PC-9 (cell line): ENCODE measurements at regions not wholly inside any gene's neighbourhood (a gene's known extent, or its start where the extent isn't known, plus 50 kb on each side); places are given as distances from the start of the nearest gene placed in this dataset.
"Not testable (repeated sequence)": the region's sequence is repeated elsewhere in the genome, so short reads cannot be mapped to it uniquely, and the experiment has no call there.

ENCODE experiments used
- BruUV-seq: library from RNA; stranded (reverse); fragments of 400-500 nt; replicated peaks from 2 replicates; lab custom pipeline; 2021; lab: Mats Ljungman, UMichigan
- CTCF ChIA-PET: fragments of 300-600 bp; sonication (Branson Sonifier 250); formaldehyde crosslinking; loops from one replicate; lab custom pipeline; 2022; ENCODE audit warnings: antibody characterized with exemption; lab: Charles Lee
- POLR2A ChIA-PET: fragments of 300-600 bp; sonication (Branson Sonifier 250); formaldehyde crosslinking; loops from one replicate; lab custom pipeline; 2022; ENCODE audit warnings: antibody characterized with exemption; ENCODE audit not compliant: unreplicated experiment; lab: Charles Lee
- DNase-seq, 2 experiments: peaks; one replicate each; pipeline versions ENCODE4 v3.0.0 to v3.0.0-alpha.2; 2015 to 2022; ENCODE audit warnings: mixed read lengths in 1 of 2
- H2AFZ ChIP-seq: fragments of 200-600 bp; sonication (generic); 2 replicates; pipeline ENCODE4 v1.8.1; 2017; ENCODE audit warnings: antibody characterized with exemption
- H3F3A ChIP-seq: fragments of 200-600 bp; sonication (generic); 2 replicates; pipeline ENCODE4 v1.8.1; 2017; ENCODE audit warnings: antibody characterized with exemption, mild to moderate bottlenecking, low read depth; ENCODE audit not compliant: insufficient read depth
- H3K27ac ChIP-seq: fragments of 200-600 bp; sonication (generic); 2 replicates; pipeline ENCODE4 v1.6.1; 2016; ENCODE audit warnings: mixed run types
- H3K27me3 ChIP-seq: fragments of 200-600 bp; sonication (generic); 2 replicates; pipeline ENCODE4 v1.6.1; 2016; ENCODE audit warnings: low read depth, mixed run types; ENCODE audit not compliant: insufficient read depth
- H3K36me3 ChIP-seq: fragments of 200-600 bp; sonication (generic); 2 replicates; pipeline ENCODE4 v1.6.1; 2016; ENCODE audit warnings: low read depth, mixed run types
- H3K4me1 ChIP-seq: fragments of 200-600 bp; sonication (generic); replicated peaks from 2 replicates; pipeline ENCODE4 v1.6.1; 2016; ENCODE audit warnings: mixed run types; ENCODE audit not compliant: insufficient read depth
- H3K4me2 ChIP-seq: fragments of 200-600 bp; sonication (generic); 2 replicates; pipeline ENCODE4 v1.6.1; 2017; ENCODE audit warnings: mixed run types
- H3K4me3 ChIP-seq: fragments of 200-600 bp; sonication (generic); 2 replicates; pipeline ENCODE4 v1.6.1; 2016; ENCODE audit warnings: mixed run types
- H3K79me2 ChIP-seq: fragments of 200-600 bp; sonication (generic); 2 replicates; pipeline ENCODE4 v1.6.1; 2017; ENCODE audit warnings: low read depth, mixed run types
- H3K9me2 ChIP-seq: fragments of 200-600 bp; sonication (generic); 2 replicates; pipeline ENCODE4 v1.8.1; 2017; ENCODE audit warnings: mild to moderate bottlenecking; ENCODE audit not compliant: insufficient read depth
- H3K9me3 ChIP-seq: fragments of 200-600 bp; sonication (generic); 2 replicates; pipeline ENCODE4 v1.8.1; 2016; ENCODE audit warnings: low read depth; ENCODE audit not compliant: insufficient read depth
- H4K20me1 ChIP-seq: fragments of 200-600 bp; sonication (generic); 2 replicates; pipeline ENCODE4 v1.8.1; 2017; ENCODE audit not compliant: insufficient read depth
- CTCF ChIP-seq: fragments of 200-600 bp; sonication (generic); conservative IDR thresholded peaks from 2 replicates; pipeline ENCODE4 v1.6.1; 2017; ENCODE audit warnings: mixed run types, antibody characterized with exemption, mild to moderate bottlenecking, moderate library complexity
- EZH2 ChIP-seq: fragments of 200-600 bp; sonication (generic); IDR thresholded peaks from 2 replicates; pipeline ENCODE4 v1.8.0; 2017; ENCODE audit warnings: antibody characterized with exemption, low read depth
- intact Hi-C: fragments of 100-400 bp; cut with micrococcal nuclease; formaldehyde crosslinking; loops from one replicate; pipeline ENCODE4 v1.10.0; 2022; ENCODE audit not compliant: unreplicated experiment

- Histone ChIP-seq H3K4me1 (peaks cover 4% of the 10 kb centered on the region; the same call in 1 of the 2 replicates), H3K79me2 (no peaks in the 10 kb centered on the region), H3K9me2 (no peaks in the 10 kb centered on the region), H3K27me3 (no peaks in the 10 kb centered on the region), H3K4me2 (no peak overlapping the region), H4K20me1 (no peaks in the 10 kb centered on the region), H2AFZ (no peak overlapping the region), H3K9me3 (no peaks in the 10 kb centered on the region), H3K27ac (no peak overlapping the region), H3F3A (no peaks in the 10 kb centered on the region), H3K4me3 (no peak overlapping the region), H3K36me3 (no peaks in the 10 kb centered on the region)
- intact Hi-C loops, result no loop called here
- BruUV-seq, result no TSS peak
- ChIA-PET CTCF (no interaction called here), POLR2A (no interaction called here)
- TF ChIP-seq CTCF, result no peak
- no peak for TF ChIP-seq EZH2
- peak in 1 of 2 experiments; percentile 63 for DNase-seq
Measured at GRCh38 chr14:37819155-37820015, 224.0 kb downstream of the TTC6 start.

- H3K4me2 ChIP-seq, H3F3A ChIP-seq, H3K9me3 ChIP-seq, H3K4me1 ChIP-seq, CTCF ChIA-PET, H3K36me3 ChIP-seq, H4K20me1 ChIP-seq, H3K27me3 ChIP-seq, H3K4me3 ChIP-seq, POLR2A ChIA-PET, BruUV-seq, H3K27ac ChIP-seq, intact Hi-C loops, H2AFZ ChIP-seq, H3K79me2 ChIP-seq, H3K9me2 ChIP-seq, DNase-seq: not testable (repeated sequence)
Measured at GRCh38 chr14:37820810-37821209, 225.4 kb downstream of the TTC6 start.

- no peak overlapping the region for H3K4me3 ChIP-seq
- no peak for DNase-seq
- H3K4me1 ChIP-seq, result no peaks in the 10 kb centered on the region
- no peaks in the 10 kb centered on the region for H3K9me2 ChIP-seq
- no peak overlapping the region for H2AFZ ChIP-seq
- ChIA-PET CTCF (no interaction called here), POLR2A (no interaction called here)
- no peaks in the 10 kb centered on the region for H4K20me1 ChIP-seq
- BruUV-seq, result no TSS peak
- H3K4me2 ChIP-seq, result no peak overlapping the region
- H3K79me2 ChIP-seq, result no peaks in the 10 kb centered on the region
- H3K27ac ChIP-seq, result no peak overlapping the region
- no peaks in the 10 kb centered on the region for H3F3A ChIP-seq
- no peak for TF ChIP-seq EZH2
- no peak for TF ChIP-seq CTCF
- intact Hi-C loops, result no loop called here
- no peaks in the 10 kb centered on the region for H3K9me3 ChIP-seq
- no peaks in the 10 kb centered on the region for H3K36me3 ChIP-seq
- no peaks in the 10 kb centered on the region for H3K27me3 ChIP-seq
Measured at GRCh38 chr14:37824939-37825712, 229.7 kb downstream of the TTC6 start.
